GM23338 (cell line): ENCODE measurements at regions not wholly inside any gene's neighbourhood (a gene's known extent, or its start where the extent isn't known, plus 50 kb on each side); places are given as distances from the start of the nearest gene placed in this dataset.

Source experiments
- ATAC-seq: fragments of 200-7000 bp; cut with Tn5 transposase; 3 replicates; pipeline ENCODE4 v1.9.1; 2020
- DNase-seq: peaks from one replicate; pipeline ENCODE4 v3.0.0-alpha.2; 2015; ENCODE audit warnings: low spot score
- H2AFZ ChIP-seq: fragments of 200-600 bp; sonication (generic); 2 replicates; pipeline ENCODE4 v1.8.0; 2016; ENCODE audit warnings: antibody characterized with exemption, mild to moderate bottlenecking, moderate library complexity
- H3F3A ChIP-seq: fragments of 200-600 bp; sonication (generic); replicated peaks from 2 replicates; pipeline ENCODE4 v1.8.0; 2017; ENCODE audit warnings: antibody characterized with exemption, mixed run types, low read depth
- H3K27ac ChIP-seq: fragments of 200-600 bp; sonication (generic); 2 replicates; pipeline ENCODE4 v1.6.1; 2016; ENCODE audit warnings: low read depth
- H3K27me3 ChIP-seq: fragments of 200-600 bp; sonication (generic); 2 replicates; pipeline ENCODE4 v1.8.0; 2016; ENCODE audit warnings: mild to moderate bottlenecking, mixed run types, moderate library complexity; ENCODE audit not compliant: insufficient read depth
- H3K36me3 ChIP-seq: fragments of 200-600 bp; sonication (generic); 2 replicates; pipeline ENCODE4 v1.8.0; 2016; ENCODE audit warnings: mild to moderate bottlenecking; ENCODE audit not compliant: insufficient read depth
- H3K4me1 ChIP-seq: fragments of 200-600 bp; sonication (generic); 2 replicates; pipeline ENCODE4 v1.8.0; 2016; ENCODE audit warnings: mild to moderate bottlenecking, moderate library complexity; ENCODE audit not compliant: insufficient read depth
- H3K4me2 ChIP-seq: fragments of 200-600 bp; sonication (generic); 2 replicates; pipeline ENCODE4 v1.7.1; 2017; ENCODE audit warnings: mixed run types
- H3K4me3 ChIP-seq: fragments of 200-600 bp; sonication (generic); 2 replicates; pipeline ENCODE4 v1.6.1; 2016; ENCODE audit warnings: mixed run types
- H3K79me2 ChIP-seq: fragments of 200-600 bp; sonication (generic); replicated peaks from 2 replicates; pipeline ENCODE4 v1.8.0; 2017; ENCODE audit warnings: mild to moderate bottlenecking; ENCODE audit not compliant: insufficient read depth
- H3K9me2 ChIP-seq: fragments of 200-600 bp; sonication (generic); 2 replicates; pipeline ENCODE4 v1.8.0; 2017; ENCODE audit not compliant: insufficient read depth
- H4K20me1 ChIP-seq: fragments of 200-600 bp; sonication (generic); replicated peaks from 2 replicates; pipeline ENCODE4 v1.8.0; 2017; ENCODE audit warnings: mild to moderate bottlenecking; ENCODE audit not compliant: insufficient read depth
- H3K27ac Mint-ChIP-seq: 2 replicates; pipeline ENCODE4 v1.8.0; 2020; ENCODE audit warnings: inconsistent platforms, mild to moderate bottlenecking, moderate library complexity, mixed read lengths
- H3K27me3 Mint-ChIP-seq: 3 replicates; pipeline ENCODE4 v1.8.0; 2022; ENCODE audit warnings: low read depth, mild to moderate bottlenecking, moderate library complexity, mixed read lengths, inconsistent platforms; ENCODE audit not compliant: insufficient read depth, poor library complexity
- H3K36me3 Mint-ChIP-seq: 3 replicates; pipeline ENCODE4 v1.8.0; 2021; ENCODE audit warnings: low read depth, mild to moderate bottlenecking, inconsistent platforms, moderate library complexity, mixed read lengths
- H3K4me1 Mint-ChIP-seq: 3 replicates; pipeline ENCODE4 v1.8.0; 2020; ENCODE audit warnings: mild to moderate bottlenecking, inconsistent platforms, mixed read lengths
- H3K4me3 Mint-ChIP-seq: 3 replicates; pipeline ENCODE4 v1.8.0; 2021; ENCODE audit warnings: moderate library complexity, mild to moderate bottlenecking, inconsistent platforms, mixed read lengths
- H3K9me3 Mint-ChIP-seq: 3 replicates; pipeline ENCODE4 v1.8.0; 2020; ENCODE audit warnings: moderate library complexity, mild to moderate bottlenecking, inconsistent platforms, mixed read lengths
- CREB1 ChIP-seq: fragments of 250-450 bp; sonication (Bioruptor Pico); IDR thresholded peaks from 2 replicates; pipeline ENCODE4 v1.5.0; 2020; ENCODE audit warnings: low read depth, mild to moderate bottlenecking, moderate library complexity
- ETS1 ChIP-seq: IDR thresholded peaks from 2 replicates; pipeline ENCODE4 v1.6.1; 2016; ENCODE audit warnings: antibody characterized with exemption
- EZH2 ChIP-seq: fragments of 200-600 bp; sonication (generic); IDR thresholded peaks from one replicate; pipeline ENCODE4 v1.8.0; 2017; ENCODE audit warnings: antibody characterized with exemption, mild to moderate bottlenecking, low read depth; ENCODE audit not compliant: unreplicated experiment
- EZH2phosphoT487 ChIP-seq: fragments of 200-600 bp; sonication (generic); IDR thresholded peaks from one replicate; pipeline ENCODE4 v1.8.1; 2018; ENCODE audit warnings: antibody characterized with exemption; ENCODE audit not compliant: unreplicated experiment
- JUNB ChIP-seq: IDR thresholded peaks from one replicate; pipeline ENCODE4 v1.6.1; 2016; ENCODE audit warnings: antibody characterized with exemption; ENCODE audit not compliant: unreplicated experiment
- NANOG ChIP-seq: IDR thresholded peaks from 2 replicates; pipeline ENCODE4 v1.6.1; 2016; ENCODE audit warnings: antibody characterized with exemption, borderline replicate concordance
- POLR2AphosphoS5 ChIP-seq: IDR thresholded peaks from 2 replicates; pipeline ENCODE4 v1.6.1; 2016; ENCODE audit warnings: antibody characterized with exemption, low read depth
- STAT1 ChIP-seq: IDR thresholded peaks from one replicate; pipeline ENCODE4 v1.6.1; 2016; ENCODE audit warnings: antibody characterized with exemption; ENCODE audit not compliant: unreplicated experiment
- ZNF114 ChIP-seq: fragments of 250-450 bp; sonication (Bioruptor Pico); IDR thresholded peaks from 2 replicates; pipeline ENCODE4 v1.5.0; 2020; ENCODE audit warnings: mild to moderate bottlenecking, moderate library complexity
- ZNF331 ChIP-seq: fragments of 250-450 bp; sonication (Bioruptor Pico); IDR thresholded peaks from 2 replicates; pipeline ENCODE4 v1.5.0; 2020; ENCODE audit warnings: low read depth, mild to moderate bottlenecking, moderate library complexity
- ZNF462 ChIP-seq: fragments of 250-450 bp; sonication (Bioruptor Pico); IDR thresholded peaks from 2 replicates; pipeline ENCODE4 v1.5.0; 2020; ENCODE audit warnings: mild to moderate bottlenecking, moderate library complexity
- TF ChIP-seq, protein P1 (sequence below): IDR thresholded peaks from one replicate; pipeline ENCODE4 v1.6.1; 2018; ENCODE audit warnings: antibody characterized with exemption; ENCODE audit not compliant: unreplicated experiment
- TF ChIP-seq, protein P2 (sequence below), 2 experiments: fragments of 200-600 bp in 1 of 2; sonication (generic) in 1 of 2; conservative IDR thresholded peaks; 2 replicates each; pipeline versions ENCODE4 v1.5.1 to v1.6.1; 2016 to 2017; ENCODE audit warnings: antibody characterized with exemption in 2 of 2, low read depth in 2 of 2, mild to moderate bottlenecking in 2 of 2, moderate library complexity in 1 of 2

- Histone ChIP-seq H2AFZ (peak overlapping the region; percentile 11; the same call in 1 of the 2 replicates), H3K27ac (no peak overlapping the region), H4K20me1 (no peaks in the 10 kb centered on the region), H3F3A (0 out of 2 replicates have a peak, but pooled peaks cover 4% of the 10 kb centered on the region), H3K36me3 (no peaks in the 10 kb centered on the region), H3K9me2 (no peaks in the 10 kb centered on the region), H3K79me2 (no peaks in the 10 kb centered on the region), H3K4me1 (peaks cover 33% of the 10 kb centered on the region), H3K27me3 (no peaks in the 10 kb centered on the region), H3K4me2 (no peak overlapping the region), H3K4me3 (no peak overlapping the region)
- Mint-ChIP-seq H3K9me3 (no peaks in the 10 kb centered on the region), H3K27ac (no peak overlapping the region), H3K27me3 (peaks cover 8% of the 10 kb centered on the region), H3K36me3 (no peaks in the 10 kb centered on the region), H3K4me1 (peaks cover 41% of the 10 kb centered on the region), H3K4me3 (no peak overlapping the region)
- TF ChIP-seq ZNF114: no peak
- no peak for TF ChIP-seq CREB1 (CRISPR knock-in tag)
- no peak for TF ChIP-seq EZH2phosphoT487
- TF ChIP-seq NANOG: no peak
- TF ChIP-seq, protein P1, sequence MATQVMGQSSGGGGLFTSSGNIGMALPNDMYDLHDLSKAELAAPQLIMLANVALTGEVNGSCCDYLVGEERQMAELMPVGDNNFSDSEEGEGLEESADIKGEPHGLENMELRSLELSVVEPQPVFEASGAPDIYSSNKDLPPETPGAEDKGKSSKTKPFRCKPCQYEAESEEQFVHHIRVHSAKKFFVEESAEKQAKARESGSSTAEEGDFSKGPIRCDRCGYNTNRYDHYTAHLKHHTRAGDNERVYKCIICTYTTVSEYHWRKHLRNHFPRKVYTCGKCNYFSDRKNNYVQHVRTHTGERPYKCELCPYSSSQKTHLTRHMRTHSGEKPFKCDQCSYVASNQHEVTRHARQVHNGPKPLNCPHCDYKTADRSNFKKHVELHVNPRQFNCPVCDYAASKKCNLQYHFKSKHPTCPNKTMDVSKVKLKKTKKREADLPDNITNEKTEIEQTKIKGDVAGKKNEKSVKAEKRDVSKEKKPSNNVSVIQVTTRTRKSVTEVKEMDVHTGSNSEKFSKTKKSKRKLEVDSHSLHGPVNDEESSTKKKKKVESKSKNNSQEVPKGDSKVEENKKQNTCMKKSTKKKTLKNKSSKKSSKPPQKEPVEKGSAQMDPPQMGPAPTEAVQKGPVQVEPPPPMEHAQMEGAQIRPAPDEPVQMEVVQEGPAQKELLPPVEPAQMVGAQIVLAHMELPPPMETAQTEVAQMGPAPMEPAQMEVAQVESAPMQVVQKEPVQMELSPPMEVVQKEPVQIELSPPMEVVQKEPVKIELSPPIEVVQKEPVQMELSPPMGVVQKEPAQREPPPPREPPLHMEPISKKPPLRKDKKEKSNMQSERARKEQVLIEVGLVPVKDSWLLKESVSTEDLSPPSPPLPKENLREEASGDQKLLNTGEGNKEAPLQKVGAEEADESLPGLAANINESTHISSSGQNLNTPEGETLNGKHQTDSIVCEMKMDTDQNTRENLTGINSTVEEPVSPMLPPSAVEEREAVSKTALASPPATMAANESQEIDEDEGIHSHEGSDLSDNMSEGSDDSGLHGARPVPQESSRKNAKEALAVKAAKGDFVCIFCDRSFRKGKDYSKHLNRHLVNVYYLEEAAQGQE: no peak
- TF ChIP-seq JUNB: no peak
- TF ChIP-seq POLR2AphosphoS5: no peak
- TF ChIP-seq ZNF331: no peak
- no peak for TF ChIP-seq EZH2
- no peak for TF ChIP-seq ZNF462 (CRISPR knock-in tag)
- no peak for TF ChIP-seq STAT1
- TF ChIP-seq ETS1: no peak
- TF ChIP-seq, protein P2, sequence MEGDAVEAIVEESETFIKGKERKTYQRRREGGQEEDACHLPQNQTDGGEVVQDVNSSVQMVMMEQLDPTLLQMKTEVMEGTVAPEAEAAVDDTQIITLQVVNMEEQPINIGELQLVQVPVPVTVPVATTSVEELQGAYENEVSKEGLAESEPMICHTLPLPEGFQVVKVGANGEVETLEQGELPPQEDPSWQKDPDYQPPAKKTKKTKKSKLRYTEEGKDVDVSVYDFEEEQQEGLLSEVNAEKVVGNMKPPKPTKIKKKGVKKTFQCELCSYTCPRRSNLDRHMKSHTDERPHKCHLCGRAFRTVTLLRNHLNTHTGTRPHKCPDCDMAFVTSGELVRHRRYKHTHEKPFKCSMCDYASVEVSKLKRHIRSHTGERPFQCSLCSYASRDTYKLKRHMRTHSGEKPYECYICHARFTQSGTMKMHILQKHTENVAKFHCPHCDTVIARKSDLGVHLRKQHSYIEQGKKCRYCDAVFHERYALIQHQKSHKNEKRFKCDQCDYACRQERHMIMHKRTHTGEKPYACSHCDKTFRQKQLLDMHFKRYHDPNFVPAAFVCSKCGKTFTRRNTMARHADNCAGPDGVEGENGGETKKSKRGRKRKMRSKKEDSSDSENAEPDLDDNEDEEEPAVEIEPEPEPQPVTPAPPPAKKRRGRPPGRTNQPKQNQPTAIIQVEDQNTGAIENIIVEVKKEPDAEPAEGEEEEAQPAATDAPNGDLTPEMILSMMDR (conservative IDR thresholded peaks at IDR 0.05; ENCODE audit: low read depth in 2 of 2): no peak
- ATAC-seq (no peak), DNase-seq (no peak)
Observed at GRCh38 chr20:53786445-53787267, 193.0 kb upstream of the ZNF217 start.
